ENCODE measurements at regions not wholly inside any gene's neighbourhood (a gene's known extent, or its start where the extent isn't known, plus 50 kb on each side); places are given as distances from the start of the nearest gene placed in this dataset.

- no peaks in the 10 kb centered on the region for H3K36me3 ChIP-seq (ENCODE audit: control insufficient read depth, insufficient read depth, low read length)
- intact Hi-C loops (cut with micrococcal nuclease; ENCODE audit: unreplicated experiment) (no loop called here), in situ Hi-C loops (cut with HindIII; ENCODE audit: low pct_unique_long_range_greater_than_20kb, low sequenced_read_pairs) (no loop called here)
- no peaks in the 10 kb centered on the region for H3K9me3 ChIP-seq (ENCODE audit: control insufficient read depth, insufficient read depth, low read depth, low read length)
- CTCF ChIA-PET, result no interaction called here
- H3K4me1 ChIP-seq (ENCODE audit: control insufficient read depth, insufficient read depth, low read length), result no peaks in the 10 kb centered on the region
- H3K27me3 ChIP-seq (ENCODE audit: control insufficient read depth, insufficient read depth, low read length), result no peaks in the 10 kb centered on the region
- no TSS peak for BruUV-seq (replicated peaks)
- no peak for DNase-seq (ENCODE audit: low read depth, low spot score)
- ATAC-seq, result no peak
- no peak overlapping the region for H3K4me3 ChIP-seq (ENCODE audit: low read depth in 2 of 2, low read length in 2 of 2)
- H3K27ac ChIP-seq (ENCODE audit: low read length), result no peak overlapping the region
- POLR2A ChIA-PET, result no interaction called here
- TF ChIP-seq SIN3A (IDR thresholded peaks at IDR 0.05; ENCODE audit: borderline replicate concordance, insufficient read depth, low read depth, low read length), result no peak
These were observed 786.3 kb upstream of the NOVA1 start for GRCh38 chr14:27384124-27384523.

GRCh38 chr14:27386391-27386790, 788.6 kb upstream of the NOVA1 start:
- ATAC-seq, result no peak
- H3K27ac ChIP-seq (ENCODE audit: low read length), result no peak overlapping the region
- BruUV-seq (replicated peaks), result no TSS peak
- ChIA-PET CTCF (no interaction called here), POLR2A (no interaction called here)
- in situ Hi-C loops (cut with HindIII; ENCODE audit: low pct_unique_long_range_greater_than_20kb, low sequenced_read_pairs), result no loop called here
- intact Hi-C loops (cut with micrococcal nuclease; ENCODE audit: unreplicated experiment), result no loop called here
- no peaks in the 10 kb centered on the region for H3K27me3 ChIP-seq (ENCODE audit: control insufficient read depth, insufficient read depth, low read length)
- no peak for DNase-seq (ENCODE audit: low read depth, low spot score)
- H3K4me3 ChIP-seq (ENCODE audit: low read depth in 2 of 2, low read length in 2 of 2), result no peak overlapping the region
- H3K9me3 ChIP-seq (ENCODE audit: control insufficient read depth, insufficient read depth, low read depth, low read length), result no peaks in the 10 kb centered on the region
- no peak for TF ChIP-seq SIN3A (IDR thresholded peaks at IDR 0.05; ENCODE audit: borderline replicate concordance, insufficient read depth, low read depth, low read length)
- no peak for TF ChIP-seq POLR2AphosphoS5 (IDR thresholded peaks at IDR 0.05; ENCODE audit: low read depth, low read length)
- TF ChIP-seq, protein P1, sequence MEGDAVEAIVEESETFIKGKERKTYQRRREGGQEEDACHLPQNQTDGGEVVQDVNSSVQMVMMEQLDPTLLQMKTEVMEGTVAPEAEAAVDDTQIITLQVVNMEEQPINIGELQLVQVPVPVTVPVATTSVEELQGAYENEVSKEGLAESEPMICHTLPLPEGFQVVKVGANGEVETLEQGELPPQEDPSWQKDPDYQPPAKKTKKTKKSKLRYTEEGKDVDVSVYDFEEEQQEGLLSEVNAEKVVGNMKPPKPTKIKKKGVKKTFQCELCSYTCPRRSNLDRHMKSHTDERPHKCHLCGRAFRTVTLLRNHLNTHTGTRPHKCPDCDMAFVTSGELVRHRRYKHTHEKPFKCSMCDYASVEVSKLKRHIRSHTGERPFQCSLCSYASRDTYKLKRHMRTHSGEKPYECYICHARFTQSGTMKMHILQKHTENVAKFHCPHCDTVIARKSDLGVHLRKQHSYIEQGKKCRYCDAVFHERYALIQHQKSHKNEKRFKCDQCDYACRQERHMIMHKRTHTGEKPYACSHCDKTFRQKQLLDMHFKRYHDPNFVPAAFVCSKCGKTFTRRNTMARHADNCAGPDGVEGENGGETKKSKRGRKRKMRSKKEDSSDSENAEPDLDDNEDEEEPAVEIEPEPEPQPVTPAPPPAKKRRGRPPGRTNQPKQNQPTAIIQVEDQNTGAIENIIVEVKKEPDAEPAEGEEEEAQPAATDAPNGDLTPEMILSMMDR (IDR thresholded peaks at IDR 0.05), result no peak
- no peak for TF ChIP-seq REST (IDR thresholded peaks at IDR 0.05; ENCODE audit: insufficient read depth in 1 of 2, low read depth in 2 of 2, low read length in 1 of 2)
- TF ChIP-seq TCF7L2 (IDR thresholded peaks at IDR 0.05; ENCODE audit: low read depth, low read length), result no peak
- H3K36me3 ChIP-seq (ENCODE audit: control insufficient read depth, insufficient read depth, low read length), result no peaks in the 10 kb centered on the region
- no peaks in the 10 kb centered on the region for H3K4me1 ChIP-seq (ENCODE audit: control insufficient read depth, insufficient read depth, low read length)

DNA sequence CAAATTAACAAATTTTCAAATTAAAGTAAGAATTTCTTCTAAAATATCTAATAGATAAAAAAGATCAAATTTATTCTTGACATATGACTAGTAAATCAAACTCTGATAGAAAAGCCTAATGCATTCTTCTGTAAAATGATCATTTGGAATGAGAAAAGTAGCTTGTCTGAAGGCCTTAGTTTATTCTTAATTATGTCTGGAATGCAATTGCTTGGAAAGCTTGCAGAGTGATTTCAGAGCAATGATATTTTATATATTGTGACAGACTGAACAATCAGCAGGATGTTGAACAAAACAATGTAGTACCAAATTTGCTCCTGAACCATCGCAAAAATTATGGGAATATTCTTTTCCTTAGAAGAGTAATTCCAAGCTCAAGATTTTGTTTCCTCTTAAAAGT, 789.6 kb upstream of the NOVA1 start:
- ChIA-PET POLR2A (interaction anchor here (0.6 kb wide), 1 partner anchor 379 kb away, joined by 8 read pairs; no protein-coding TSS in a partner anchor), CTCF (no interaction called here)
- BruUV-seq (replicated peaks), result no TSS peak

More for the DNA sequence above, 789.6 kb upstream of the NOVA1 start:
- intact Hi-C loops (cut with micrococcal nuclease; ENCODE audit: unreplicated experiment), result no loop called here
- in situ Hi-C loops (cut with HindIII; ENCODE audit: low pct_unique_long_range_greater_than_20kb, low sequenced_read_pairs), result no loop called here
- DNase-seq (ENCODE audit: low read depth, low spot score), result no peak
- Histone ChIP-seq H3K36me3 (ENCODE audit: control insufficient read depth, insufficient read depth, low read length) (no peaks in the 10 kb centered on the region), H3K4me3 (ENCODE audit: low read depth in 2 of 2, low read length in 2 of 2) (no peak overlapping the region), H3K4me1 (ENCODE audit: control insufficient read depth, insufficient read depth, low read length) (no peaks in the 10 kb centered on the region), H3K9me3 (ENCODE audit: control insufficient read depth, insufficient read depth, low read depth, low read length) (no peaks in the 10 kb centered on the region), H3K27ac (ENCODE audit: low read length) (no peak overlapping the region), H3K27me3 (ENCODE audit: control insufficient read depth, insufficient read depth, low read length) (no peaks in the 10 kb centered on the region)
- no peak for ATAC-seq
- TF ChIP-seq TCF7L2 (IDR thresholded peaks at IDR 0.05; ENCODE audit: low read depth, low read length), result no peak
- no peak for TF ChIP-seq POLR2AphosphoS5 (IDR thresholded peaks at IDR 0.05; ENCODE audit: low read depth, low read length)
- TF ChIP-seq SIN3A (IDR thresholded peaks at IDR 0.05; ENCODE audit: borderline replicate concordance, insufficient read depth, low read depth, low read length), result no peak
- TF ChIP-seq, protein P1 (IDR thresholded peaks at IDR 0.05), result no peak
- no peak for TF ChIP-seq REST (IDR thresholded peaks at IDR 0.05; ENCODE audit: insufficient read depth in 1 of 2, low read depth in 2 of 2, low read length in 1 of 2)
